Type B pancreatic cell (in vitro differentiated cells): ENCODE measurements at regions not wholly inside any gene's neighbourhood (a gene's known extent, or its start where the extent isn't known, plus 50 kb on each side); places are given as distances from the start of the nearest gene placed in this dataset.

ENCODE experiments used
- DNase-seq: peaks from one replicate; pipeline ENCODE4 v3.0.0; 2021; ENCODE audit warnings: mixed read lengths; ENCODE audit not compliant: unreplicated experiment; ENCODE audit errors: extremely low spot score
- H3K27ac Mint-ChIP-seq: 2 replicates; pipeline ENCODE4 v1.8.0; 2021; ENCODE audit warnings: mild to moderate bottlenecking, mixed read lengths
- H3K27me3 Mint-ChIP-seq: 2 replicates; pipeline ENCODE4 v1.8.0; 2021; ENCODE audit warnings: mixed read lengths
- H3K36me3 Mint-ChIP-seq: 2 replicates; pipeline ENCODE4 v1.8.0; 2021; ENCODE audit warnings: mixed read lengths
- H3K4me1 Mint-ChIP-seq: one replicate; pipeline ENCODE4 v1.8.0; 2021; ENCODE audit warnings: mixed read lengths; ENCODE audit not compliant: unreplicated experiment
- H3K4me3 Mint-ChIP-seq: 2 replicates; pipeline ENCODE4 v1.8.0; 2021; ENCODE audit warnings: mild to moderate bottlenecking, mixed read lengths
- H3K9me3 Mint-ChIP-seq: 2 replicates; pipeline ENCODE4 v1.8.0; 2021; ENCODE audit warnings: mixed read lengths
- TF ChIP-seq, protein P1 (sequence below): fragments of 200-600 bp; sonication (generic); conservative IDR thresholded peaks from 2 replicates; pipeline ENCODE4 v1.5.0; 2021; ENCODE audit warnings: antibody characterized with exemption, mild to moderate bottlenecking

DNA sequence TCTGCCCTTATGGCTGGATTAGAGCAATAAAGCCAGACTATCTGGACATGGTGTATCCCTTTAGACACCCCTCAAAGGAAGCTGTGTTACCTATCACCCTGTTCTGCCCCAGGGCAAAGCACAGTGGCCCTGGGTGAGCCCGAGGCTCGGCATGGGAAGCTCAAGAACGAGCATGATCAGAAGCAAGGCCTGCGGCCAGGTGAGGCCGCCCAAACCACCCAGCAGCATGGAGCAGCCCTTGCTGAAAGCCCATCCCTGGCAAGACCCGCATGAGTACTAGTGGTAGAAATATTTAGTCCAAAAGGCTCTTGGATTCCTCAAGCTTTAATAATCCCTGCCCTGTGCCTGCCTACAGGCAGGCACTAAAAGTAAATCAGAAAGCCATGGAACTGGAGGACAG, 261.1 kb downstream of the MEX3B start:
- H3K9me3 Mint-ChIP-seq = no peaks in the 10 kb centered on the region
- TF ChIP-seq, protein P1, sequence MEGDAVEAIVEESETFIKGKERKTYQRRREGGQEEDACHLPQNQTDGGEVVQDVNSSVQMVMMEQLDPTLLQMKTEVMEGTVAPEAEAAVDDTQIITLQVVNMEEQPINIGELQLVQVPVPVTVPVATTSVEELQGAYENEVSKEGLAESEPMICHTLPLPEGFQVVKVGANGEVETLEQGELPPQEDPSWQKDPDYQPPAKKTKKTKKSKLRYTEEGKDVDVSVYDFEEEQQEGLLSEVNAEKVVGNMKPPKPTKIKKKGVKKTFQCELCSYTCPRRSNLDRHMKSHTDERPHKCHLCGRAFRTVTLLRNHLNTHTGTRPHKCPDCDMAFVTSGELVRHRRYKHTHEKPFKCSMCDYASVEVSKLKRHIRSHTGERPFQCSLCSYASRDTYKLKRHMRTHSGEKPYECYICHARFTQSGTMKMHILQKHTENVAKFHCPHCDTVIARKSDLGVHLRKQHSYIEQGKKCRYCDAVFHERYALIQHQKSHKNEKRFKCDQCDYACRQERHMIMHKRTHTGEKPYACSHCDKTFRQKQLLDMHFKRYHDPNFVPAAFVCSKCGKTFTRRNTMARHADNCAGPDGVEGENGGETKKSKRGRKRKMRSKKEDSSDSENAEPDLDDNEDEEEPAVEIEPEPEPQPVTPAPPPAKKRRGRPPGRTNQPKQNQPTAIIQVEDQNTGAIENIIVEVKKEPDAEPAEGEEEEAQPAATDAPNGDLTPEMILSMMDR = no peak
- no peaks in the 10 kb centered on the region for H3K4me1 Mint-ChIP-seq

DNA sequence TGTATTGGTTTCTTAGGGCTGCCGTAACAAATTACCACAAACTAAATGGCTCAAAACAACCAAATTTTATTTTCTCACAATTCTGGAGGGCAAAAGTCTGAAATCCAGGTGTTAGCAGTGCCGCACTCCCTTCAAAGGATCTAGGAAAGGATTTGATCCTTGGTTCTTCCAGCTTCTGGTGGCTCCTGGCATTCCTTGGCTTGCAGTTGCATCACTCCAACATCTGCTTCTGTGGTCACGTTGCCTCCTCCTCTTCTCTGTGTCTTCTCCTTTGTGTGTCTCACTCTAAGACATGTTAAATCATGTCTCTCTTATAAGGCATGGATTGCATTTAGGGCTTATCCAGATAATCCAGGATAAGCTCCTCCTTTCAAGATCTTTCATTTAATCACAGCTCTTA, 262.2 kb downstream of the MEX3B start:
- no peaks in the 10 kb centered on the region for H3K27me3 Mint-ChIP-seq
- no peak overlapping the region for H3K27ac Mint-ChIP-seq
- no peak for DNase-seq
- no peak overlapping the region for H3K4me3 Mint-ChIP-seq
- peaks cover 3% of the 10 kb centered on the region for H3K36me3 Mint-ChIP-seq
- no peaks in the 10 kb centered on the region for H3K9me3 Mint-ChIP-seq
- TF ChIP-seq, protein P1 = no peak
- H3K4me1 Mint-ChIP-seq = no peaks in the 10 kb centered on the region

More for the DNA sequence above, 261.1 kb downstream of the MEX3B start:
- Mint-ChIP-seq H3K27ac (no peak overlapping the region), H3K27me3 (no peaks in the 10 kb centered on the region), H3K4me3 (no peak overlapping the region), H3K36me3 (peaks cover 3% of the 10 kb centered on the region)
- DNase-seq = no peak

DNA sequence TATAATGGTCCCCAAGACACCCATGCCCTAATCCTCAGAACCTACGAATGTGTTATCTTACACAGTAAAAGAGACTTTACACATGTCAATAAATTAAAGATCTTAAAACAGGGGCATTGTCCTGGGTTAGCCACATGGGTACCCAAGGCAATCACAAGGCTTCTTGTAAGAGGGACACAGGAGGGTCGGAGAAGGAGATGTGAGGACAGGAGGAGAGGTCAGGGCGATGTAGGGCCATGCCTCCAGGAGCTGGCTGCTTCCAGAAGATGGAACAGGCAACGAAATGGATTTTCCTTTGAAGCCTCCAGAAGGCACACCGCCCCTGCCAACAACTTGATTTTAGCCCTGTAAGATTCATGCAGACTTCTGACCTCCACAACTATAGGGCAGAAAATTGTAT, 262.7 kb downstream of the MEX3B start:
- TF ChIP-seq, protein P1 = no peak
- Mint-ChIP-seq H3K27me3 (no peaks in the 10 kb centered on the region), H3K36me3 (peaks cover 3% of the 10 kb centered on the region), H3K9me3 (no peaks in the 10 kb centered on the region), H3K27ac (no peak overlapping the region), H3K4me3 (no peak overlapping the region), H3K4me1 (no peaks in the 10 kb centered on the region)
- DNase-seq = no peak

DNA sequence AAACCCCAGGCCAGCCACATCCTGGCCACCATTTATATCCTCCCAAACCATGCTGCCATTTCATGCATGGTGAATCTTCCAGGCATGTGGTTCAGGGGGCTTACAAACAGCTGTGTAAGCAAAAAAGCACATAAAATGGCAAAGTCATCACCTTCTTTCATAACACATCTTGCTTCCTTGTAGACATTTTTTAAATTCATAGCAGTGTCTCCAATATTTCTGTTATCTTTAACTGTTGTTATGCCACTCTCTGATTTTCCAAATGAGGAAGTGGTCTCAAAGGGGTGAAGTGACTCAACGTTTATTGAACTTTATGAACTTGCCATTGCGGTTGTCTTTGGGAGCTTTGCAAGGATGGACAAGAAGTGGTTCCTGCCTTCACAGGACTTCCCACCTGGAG, 264.4 kb downstream of the MEX3B start:
- no peaks in the 10 kb centered on the region for H3K27me3 Mint-ChIP-seq
- peaks cover 3% of the 10 kb centered on the region for H3K36me3 Mint-ChIP-seq
- no peaks in the 10 kb centered on the region for H3K4me1 Mint-ChIP-seq
- DNase-seq = no peak
- H3K4me3 Mint-ChIP-seq = no peak overlapping the region
- TF ChIP-seq, protein P1 = no peak
- no peak overlapping the region for H3K27ac Mint-ChIP-seq
- no peaks in the 10 kb centered on the region for H3K9me3 Mint-ChIP-seq

DNA sequence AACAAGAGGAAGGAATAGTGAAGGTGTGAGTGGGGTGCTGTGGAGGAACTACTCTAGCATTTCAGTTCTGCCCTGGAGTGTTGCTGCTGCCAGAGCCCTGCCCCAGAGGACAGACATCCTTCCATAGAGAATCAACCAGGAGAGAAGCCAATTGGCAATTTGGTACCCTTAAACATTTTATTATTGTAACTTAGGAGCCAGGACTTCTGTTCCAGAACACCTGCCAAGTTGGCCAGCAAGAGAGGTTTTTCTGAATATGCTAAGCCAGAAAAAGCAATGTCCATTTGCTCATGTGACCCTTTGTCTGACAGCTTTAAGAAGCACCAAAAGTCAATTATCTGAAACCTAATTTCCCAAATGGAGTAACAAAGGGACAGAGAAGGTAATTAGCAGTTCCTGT, 264.9 kb downstream of the MEX3B start:
- Mint-ChIP-seq H3K9me3 (no peaks in the 10 kb centered on the region), H3K27ac (no peak overlapping the region), H3K4me1 (no peaks in the 10 kb centered on the region), H3K36me3 (peaks cover 3% of the 10 kb centered on the region), H3K4me3 (no peak overlapping the region), H3K27me3 (no peaks in the 10 kb centered on the region)
- TF ChIP-seq, protein P1 = no peak
- no peak for DNase-seq

DNA sequence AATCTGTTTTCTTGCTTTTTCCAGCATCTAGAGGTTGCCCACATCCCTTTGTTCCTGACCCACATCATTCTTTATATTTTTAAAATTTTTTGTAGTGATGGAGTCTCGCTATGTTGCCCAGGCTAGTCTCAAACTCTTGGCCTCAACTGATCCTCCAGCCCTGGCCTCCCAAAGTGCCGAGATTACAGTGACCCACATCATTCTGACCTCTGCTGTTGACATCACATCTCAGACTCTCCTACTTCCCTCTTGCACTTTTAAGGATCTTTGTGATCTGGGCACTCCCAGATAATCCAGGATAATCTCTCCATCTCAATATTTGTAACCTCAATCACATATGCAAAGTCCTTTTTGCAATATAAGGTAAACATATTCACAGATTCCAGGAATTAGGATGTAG, 266.6 kb downstream of the MEX3B start:
- TF ChIP-seq, protein P1 = no peak
- H3K9me3 Mint-ChIP-seq = no peaks in the 10 kb centered on the region
- peaks cover 3% of the 10 kb centered on the region for H3K36me3 Mint-ChIP-seq
- H3K4me1 Mint-ChIP-seq = no peaks in the 10 kb centered on the region
- H3K27ac Mint-ChIP-seq = no peak overlapping the region
- no peak for DNase-seq
- no peaks in the 10 kb centered on the region for H3K27me3 Mint-ChIP-seq
- H3K4me3 Mint-ChIP-seq = no peak overlapping the region
